Activated CD4-positive, alpha-beta T cell treated with anti-CD3 and anti-CD28 coated beads, Interleukin-2, amount 10 ng/mL, durations not matched to agents 24 days and 14 days (primary cell): ENCODE measurements at regions not wholly inside any gene's neighbourhood (a gene's known extent, or its start where the extent isn't known, plus 50 kb on each side); places are given as distances from the start of the nearest gene placed in this dataset.
"Not testable (repeated sequence)": the region's sequence is repeated elsewhere in the genome, so short reads cannot be mapped to it uniquely, and the experiment has no call there.

Experiments used
- DNase-seq: peaks from one replicate; pipeline ENCODE4 v3.0.0; 2022
- H3K27ac Mint-ChIP-seq: one replicate; pipeline ENCODE4 v1.8.0; 2022; ENCODE audit warnings: mild to moderate bottlenecking, mixed read lengths
- H3K27me3 Mint-ChIP-seq: one replicate; pipeline ENCODE4 v1.8.0; 2022; ENCODE audit warnings: mixed read lengths
- H3K36me3 Mint-ChIP-seq: one replicate; pipeline ENCODE4 v1.8.0; 2022; ENCODE audit warnings: low read depth, mild to moderate bottlenecking, mixed read lengths
- H3K4me1 Mint-ChIP-seq: one replicate; pipeline ENCODE4 v1.8.0; 2021; ENCODE audit warnings: mixed read lengths
- H3K4me3 Mint-ChIP-seq: one replicate; pipeline ENCODE4 v1.8.0; 2022; ENCODE audit warnings: mild to moderate bottlenecking, moderate library complexity, mixed read lengths
- H3K9me3 Mint-ChIP-seq: one replicate; pipeline ENCODE4 v1.8.0; 2021; ENCODE audit warnings: mixed read lengths
- intact Hi-C: fragments of 100-400 bp; cut with micrococcal nuclease; formaldehyde crosslinking; loops from one replicate; pipeline ENCODE4 v1.15.1; 2023

DNA sequence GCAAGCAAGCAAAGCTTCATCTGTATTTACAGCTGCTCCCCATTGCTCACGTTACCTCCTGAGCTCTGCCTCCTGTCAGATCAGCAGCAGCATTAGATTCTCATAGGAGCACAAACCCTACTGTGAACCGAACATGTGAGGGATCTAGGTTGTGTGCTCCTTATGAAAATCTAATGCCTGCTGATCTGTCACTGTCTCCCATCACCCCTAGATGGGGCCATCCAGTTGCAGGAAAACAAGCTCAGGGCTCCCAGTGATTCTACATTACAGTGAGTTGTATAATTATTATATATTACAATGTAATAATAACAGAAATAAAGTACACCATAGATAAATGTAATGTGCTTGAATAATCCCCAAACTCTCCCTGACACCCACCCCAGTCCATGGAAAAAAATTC is 238.1 kb downstream of the CNTN3 start:
- H3K9me3 Mint-ChIP-seq, H3K27me3 Mint-ChIP-seq, H3K4me3 Mint-ChIP-seq, intact Hi-C loops, H3K4me1 Mint-ChIP-seq, H3K36me3 Mint-ChIP-seq, DNase-seq, H3K27ac Mint-ChIP-seq: not testable (repeated sequence)

DNA sequence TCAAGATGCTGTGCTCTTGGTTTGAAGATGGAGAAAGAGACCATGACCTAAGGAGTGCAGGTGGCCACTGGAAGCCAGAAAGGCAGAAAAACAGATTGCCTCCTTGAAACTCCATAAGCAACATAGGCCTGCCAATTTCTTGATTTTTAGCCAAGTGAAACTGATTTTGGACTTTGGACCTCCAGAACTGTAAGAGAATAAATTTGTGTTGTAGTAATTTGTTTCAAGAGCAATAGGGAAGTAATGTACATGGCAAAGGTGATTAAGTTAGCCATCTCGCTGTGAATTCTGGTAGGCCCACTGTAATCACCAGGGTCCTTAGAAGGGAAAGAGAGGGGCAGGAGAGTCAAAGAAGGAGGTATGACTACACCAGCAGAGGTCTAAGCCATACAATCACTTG is 238.8 kb downstream of the CNTN3 start:
- intact Hi-C loops: no loop called here
- Mint-ChIP-seq H3K36me3 (no peaks in the 10 kb centered on the region), H3K9me3 (peaks cover 7% of the 10 kb centered on the region), H3K27me3 (no peaks in the 10 kb centered on the region), H3K4me3 (no peak overlapping the region), H3K4me1 (no peaks in the 10 kb centered on the region), H3K27ac (no peak overlapping the region)
- no peak for DNase-seq

DNA sequence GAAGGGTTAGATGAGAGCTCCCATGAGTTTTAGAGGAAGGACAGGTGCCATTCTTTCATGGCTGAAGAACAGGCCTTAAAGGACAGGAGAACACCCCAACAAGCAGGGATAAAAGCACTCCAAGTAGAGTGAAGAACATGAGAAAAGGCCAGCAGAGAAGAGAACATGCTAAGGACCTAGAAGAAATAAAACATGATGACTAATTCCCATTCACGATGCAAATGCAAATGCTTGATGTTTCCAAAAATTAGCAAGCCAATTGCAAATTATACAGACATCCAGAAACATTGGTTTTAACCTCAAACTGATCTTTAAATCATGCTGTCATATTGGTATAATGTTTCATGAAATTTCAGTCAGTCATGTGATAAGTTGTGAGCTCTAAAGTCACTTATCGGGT is 241.7 kb downstream of the CNTN3 start:
- intact Hi-C loops: no loop called here
- H3K4me1 Mint-ChIP-seq: no peaks in the 10 kb centered on the region
- no peaks in the 10 kb centered on the region for H3K27me3 Mint-ChIP-seq

DNA sequence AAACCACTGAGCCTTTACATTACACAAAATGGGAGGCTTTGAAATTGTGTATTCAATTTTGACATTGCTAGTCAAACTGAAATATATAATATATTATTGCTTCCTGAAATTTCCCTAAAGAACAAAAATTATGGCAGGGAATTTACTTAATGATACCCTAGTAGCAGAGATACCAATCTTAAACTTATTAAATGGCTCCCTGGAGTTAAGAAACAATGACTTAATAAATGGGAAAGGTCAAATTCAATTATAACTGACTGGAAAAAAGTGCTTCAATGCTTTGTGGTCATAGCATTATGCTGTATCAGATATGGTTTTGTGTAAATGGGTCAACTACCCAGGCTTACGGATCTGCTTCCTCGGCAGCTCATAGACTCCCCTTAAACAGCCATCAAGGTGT is 244.1 kb downstream of the CNTN3 start:
- Mint-ChIP-seq H3K9me3 (peaks cover 3% of the 10 kb centered on the region), H3K4me3 (no peak overlapping the region), H3K36me3 (no peaks in the 10 kb centered on the region), H3K27ac (no peak overlapping the region), H3K4me1 (no peaks in the 10 kb centered on the region), H3K27me3 (no peaks in the 10 kb centered on the region)
- intact Hi-C loops: no loop called here
- no peak for DNase-seq

More for the DNA sequence above, 241.7 kb downstream of the CNTN3 start:
- H3K36me3 Mint-ChIP-seq: no peaks in the 10 kb centered on the region
- H3K4me3 Mint-ChIP-seq: no peak overlapping the region
- peaks cover 3% of the 10 kb centered on the region for H3K9me3 Mint-ChIP-seq
- no peak overlapping the region for H3K27ac Mint-ChIP-seq
- no peak for DNase-seq

DNA sequence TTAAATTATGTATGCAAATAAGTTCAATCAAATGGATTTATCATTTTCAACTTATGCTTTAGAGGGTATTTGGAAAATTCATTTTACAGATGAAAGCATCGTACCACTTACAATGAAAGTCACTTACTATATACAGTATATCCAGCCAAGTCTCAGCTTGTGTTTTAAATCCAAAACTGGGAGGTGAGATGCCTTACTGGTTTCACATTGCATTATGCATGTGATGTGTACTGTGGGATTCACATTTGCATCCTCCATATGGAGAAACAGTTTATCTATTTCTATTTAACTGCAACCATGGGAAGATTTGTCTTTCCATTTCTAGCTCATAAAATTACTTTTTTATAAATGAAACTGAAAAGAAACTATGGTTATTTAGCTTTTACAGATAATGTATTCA is 248.1 kb downstream of the CNTN3 start:
- H3K36me3 Mint-ChIP-seq: no peaks in the 10 kb centered on the region
- H3K9me3 Mint-ChIP-seq: no peaks in the 10 kb centered on the region
- H3K4me1 Mint-ChIP-seq: no peaks in the 10 kb centered on the region
- no peak overlapping the region for H3K27ac Mint-ChIP-seq
- H3K4me3 Mint-ChIP-seq: no peak overlapping the region
- intact Hi-C loops: no loop called here
- no peaks in the 10 kb centered on the region for H3K27me3 Mint-ChIP-seq
- DNase-seq: no peak

DNA sequence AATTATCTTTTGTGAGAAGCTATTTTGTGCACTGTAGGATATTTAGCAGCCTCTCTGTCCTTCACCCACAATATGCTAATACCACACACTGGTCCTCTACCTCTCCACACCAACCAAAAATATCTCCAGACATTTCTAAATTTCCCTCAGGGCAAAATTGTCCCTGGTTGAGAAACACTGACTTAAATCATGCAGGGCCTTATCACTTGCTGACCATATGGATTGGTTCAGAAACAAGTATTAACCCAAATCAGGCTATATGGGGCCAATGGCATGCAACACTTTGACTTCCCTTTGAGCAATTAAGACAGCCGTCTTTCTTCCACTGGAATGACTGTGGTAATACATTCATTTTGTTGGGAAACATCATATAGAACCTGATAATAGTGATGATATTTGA is 251.1 kb downstream of the CNTN3 start:
- intact Hi-C loops: no loop called here
- Mint-ChIP-seq H3K4me1 (no peaks in the 10 kb centered on the region), H3K9me3 (no peaks in the 10 kb centered on the region), H3K4me3 (no peak overlapping the region), H3K36me3 (no peaks in the 10 kb centered on the region), H3K27me3 (no peaks in the 10 kb centered on the region), H3K27ac (no peak overlapping the region)
- no peak for DNase-seq

DNA sequence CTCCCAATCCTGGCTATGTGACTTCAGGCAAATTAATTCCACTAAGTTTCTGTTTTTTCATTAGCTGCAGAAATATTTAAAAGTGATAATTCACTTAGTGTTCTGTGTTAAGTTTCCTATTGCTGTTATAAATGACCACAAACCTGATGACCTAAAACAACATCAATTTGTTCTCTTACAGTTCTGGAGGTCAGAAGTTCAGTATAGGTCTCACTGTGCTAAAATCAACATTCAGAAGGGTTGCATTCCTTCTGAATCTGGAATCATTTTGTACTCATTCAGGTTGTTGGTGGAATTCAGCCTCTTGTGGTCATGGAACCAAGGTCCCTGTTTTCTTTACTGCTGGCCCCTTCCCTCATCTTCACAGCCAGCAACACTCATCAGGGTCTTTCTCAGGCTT is 254.1 kb downstream of the CNTN3 start:
- intact Hi-C loops: no loop called here
- H3K36me3 Mint-ChIP-seq: no peaks in the 10 kb centered on the region

DNA sequence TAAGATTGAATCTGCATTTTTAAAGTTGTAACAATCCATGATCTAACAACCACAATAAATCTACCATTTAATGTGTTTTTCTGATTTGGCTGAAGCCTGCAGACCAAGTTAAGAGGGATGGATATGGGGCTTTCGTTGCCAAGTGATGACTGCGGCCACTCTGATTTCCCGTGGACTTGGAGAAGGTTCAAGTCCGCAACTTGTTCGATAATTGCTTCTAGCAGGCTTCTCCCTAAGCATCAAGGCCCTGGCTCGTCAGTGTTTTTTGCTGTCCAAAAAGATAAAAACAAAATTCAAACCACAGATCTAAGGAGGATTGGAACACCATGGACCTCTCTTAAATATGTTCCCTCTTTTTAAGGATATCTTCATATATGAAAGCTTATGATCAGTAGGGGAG is 256.6 kb downstream of the CNTN3 start:
- no peaks in the 10 kb centered on the region for H3K4me1 Mint-ChIP-seq
- DNase-seq: no peak
- no peaks in the 10 kb centered on the region for H3K27me3 Mint-ChIP-seq

More for the DNA sequence above, 254.1 kb downstream of the CNTN3 start:
- H3K27me3 Mint-ChIP-seq: no peaks in the 10 kb centered on the region
- H3K4me1 Mint-ChIP-seq: no peaks in the 10 kb centered on the region
- no peaks in the 10 kb centered on the region for H3K9me3 Mint-ChIP-seq
- H3K4me3 Mint-ChIP-seq: no peak overlapping the region
- DNase-seq: no peak
- H3K27ac Mint-ChIP-seq: no peak overlapping the region

DNA sequence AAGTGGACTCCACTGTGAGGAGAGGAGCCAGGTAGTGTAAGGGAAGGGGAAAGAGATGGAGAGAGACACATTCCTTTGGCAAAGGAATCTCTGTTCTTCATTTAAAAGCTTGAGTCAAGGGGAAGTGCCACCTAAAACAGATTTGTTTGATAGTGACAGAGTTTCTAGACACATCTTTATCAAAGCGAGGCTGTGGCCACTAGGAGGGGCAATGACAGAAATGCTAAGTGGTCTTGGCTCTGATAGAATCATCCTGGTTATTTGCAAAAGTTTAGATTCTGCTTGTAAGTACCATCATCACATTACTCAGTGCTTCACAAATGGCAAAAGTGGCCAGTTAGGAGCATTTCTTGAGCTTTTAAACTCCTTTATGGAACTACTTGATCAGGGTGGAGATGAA is 261.4 kb downstream of the CNTN3 start:
- no peaks in the 10 kb centered on the region for H3K27me3 Mint-ChIP-seq

More for the DNA sequence above, 256.6 kb downstream of the CNTN3 start:
- no peak overlapping the region for H3K4me3 Mint-ChIP-seq
- no peaks in the 10 kb centered on the region for H3K9me3 Mint-ChIP-seq
- no peaks in the 10 kb centered on the region for H3K36me3 Mint-ChIP-seq
- intact Hi-C loops: no loop called here
- no peak overlapping the region for H3K27ac Mint-ChIP-seq

DNA sequence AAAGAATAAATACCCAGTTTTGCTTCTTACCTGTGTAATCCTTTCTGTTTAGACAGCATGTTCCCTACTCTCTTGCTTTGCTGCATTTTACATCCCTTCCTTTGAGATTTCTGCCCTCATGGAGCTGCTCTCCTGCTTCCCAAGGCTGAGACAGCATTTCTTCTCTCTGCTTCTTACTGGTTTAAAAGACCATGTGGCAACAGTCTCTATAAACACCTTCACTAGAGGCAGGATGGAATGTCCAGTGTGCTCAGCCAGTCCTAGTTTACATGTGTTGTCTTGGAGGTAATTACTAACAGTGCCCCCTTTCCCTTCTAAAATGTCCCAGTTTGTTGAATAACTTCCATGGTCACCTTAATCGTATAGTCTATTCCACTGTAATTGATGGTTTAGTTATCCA is 262.3 kb downstream of the CNTN3 start:
- intact Hi-C loops: no loop called here
- no peaks in the 10 kb centered on the region for H3K27me3 Mint-ChIP-seq
- H3K36me3 Mint-ChIP-seq: no peaks in the 10 kb centered on the region
- no peaks in the 10 kb centered on the region for H3K4me1 Mint-ChIP-seq
- H3K9me3 Mint-ChIP-seq: peaks cover 4% of the 10 kb centered on the region
- H3K27ac Mint-ChIP-seq: no peak overlapping the region
- no peak for DNase-seq
- no peak overlapping the region for H3K4me3 Mint-ChIP-seq

More for the DNA sequence above, 261.4 kb downstream of the CNTN3 start:
- no peak overlapping the region for H3K27ac Mint-ChIP-seq
- DNase-seq: no peak
- no peaks in the 10 kb centered on the region for H3K9me3 Mint-ChIP-seq
- H3K4me1 Mint-ChIP-seq: no peaks in the 10 kb centered on the region
- H3K36me3 Mint-ChIP-seq: no peaks in the 10 kb centered on the region
- intact Hi-C loops: no loop called here
- no peak overlapping the region for H3K4me3 Mint-ChIP-seq

DNA sequence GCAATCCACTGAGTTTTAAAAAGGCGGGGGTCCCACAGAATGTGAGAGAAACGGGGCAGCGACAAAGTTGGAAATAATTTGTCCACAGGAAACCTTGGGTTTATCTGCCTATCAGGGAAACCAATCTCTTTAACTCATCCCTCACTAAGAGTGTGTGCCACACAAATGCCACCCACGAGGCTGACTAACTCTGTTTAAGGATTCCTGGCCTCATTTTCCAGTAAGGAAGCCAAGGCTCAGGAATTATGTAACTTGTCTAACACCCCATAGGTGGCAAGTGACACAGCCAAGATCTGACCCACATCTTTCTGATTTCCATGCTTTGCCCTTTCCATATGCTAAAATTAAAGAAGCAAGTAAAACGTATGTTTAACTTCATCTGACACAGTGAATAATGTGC is 263.2 kb downstream of the CNTN3 start:
- H3K4me1 Mint-ChIP-seq: no peaks in the 10 kb centered on the region
- intact Hi-C loops: no loop called here
- H3K9me3 Mint-ChIP-seq: peaks cover 4% of the 10 kb centered on the region
- no peak for DNase-seq
- no peak overlapping the region for H3K4me3 Mint-ChIP-seq
- H3K27ac Mint-ChIP-seq: no peak overlapping the region
- no peaks in the 10 kb centered on the region for H3K36me3 Mint-ChIP-seq
- H3K27me3 Mint-ChIP-seq: no peaks in the 10 kb centered on the region

DNA sequence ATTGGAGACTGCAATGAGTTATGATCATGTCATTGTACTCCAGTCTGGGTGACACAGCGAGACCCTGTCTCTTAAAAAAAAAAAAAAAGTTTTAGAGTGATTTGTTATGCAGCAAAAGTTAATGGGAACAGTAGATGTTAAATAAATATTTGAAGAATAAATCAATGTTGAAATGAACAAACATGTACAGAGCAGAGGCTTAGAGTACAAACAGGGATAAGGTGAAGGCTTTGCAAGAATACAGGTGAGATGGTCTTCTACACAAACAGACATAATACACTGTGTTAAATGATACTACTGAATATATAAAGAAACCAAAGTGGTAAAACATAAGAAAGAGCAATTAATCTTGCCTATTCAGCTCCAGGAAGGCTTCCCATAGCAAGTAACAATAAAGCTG is 265.4 kb downstream of the CNTN3 start:
- H3K4me3 Mint-ChIP-seq: no peak overlapping the region
- no peaks in the 10 kb centered on the region for H3K36me3 Mint-ChIP-seq

DNA sequence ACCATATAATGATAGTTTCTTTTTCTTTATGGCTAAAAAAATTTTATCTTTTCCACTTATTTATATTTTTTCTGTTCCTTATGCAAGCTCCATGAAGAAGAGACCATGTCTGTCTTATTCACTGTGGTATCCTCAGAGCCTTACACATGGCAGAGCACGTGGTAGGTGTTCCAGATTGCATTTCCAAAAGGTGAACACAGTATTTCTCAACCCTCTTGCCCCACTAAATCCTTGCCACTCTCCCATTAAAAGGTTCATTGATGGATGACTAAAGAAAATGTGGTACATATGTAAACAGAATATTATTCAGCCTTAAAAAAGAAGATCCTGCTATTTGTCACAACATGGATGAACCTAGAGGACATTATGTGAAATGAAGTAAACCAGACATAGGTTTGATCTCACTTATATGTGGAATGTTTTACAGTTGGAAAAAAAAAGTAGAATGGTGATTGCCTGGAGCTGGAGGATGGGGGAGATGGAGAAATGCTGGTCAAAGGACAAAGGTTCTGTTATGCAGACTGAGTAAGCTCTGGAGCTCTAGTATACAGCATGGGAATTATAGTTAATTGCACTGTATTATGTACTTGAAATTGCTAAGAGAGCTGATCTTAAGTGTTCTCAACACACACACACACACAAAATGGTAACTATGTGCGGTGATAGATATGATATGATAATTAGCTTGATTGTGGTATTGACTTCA is 266.7 kb downstream of the CNTN3 start:
- no peak overlapping the region for H3K4me3 Mint-ChIP-seq
- H3K27ac Mint-ChIP-seq: no peak overlapping the region
- H3K36me3 Mint-ChIP-seq: no peaks in the 10 kb centered on the region
- H3K9me3 Mint-ChIP-seq: peaks cover 4% of the 10 kb centered on the region
- no peaks in the 10 kb centered on the region for H3K27me3 Mint-ChIP-seq
- no peak for DNase-seq
- no peaks in the 10 kb centered on the region for H3K4me1 Mint-ChIP-seq
- intact Hi-C loops: no loop called here

More for the DNA sequence above, 265.4 kb downstream of the CNTN3 start:
- intact Hi-C loops: no loop called here
- peaks cover 4% of the 10 kb centered on the region for H3K9me3 Mint-ChIP-seq
- no peaks in the 10 kb centered on the region for H3K27me3 Mint-ChIP-seq
- no peak for DNase-seq
- H3K4me1 Mint-ChIP-seq: no peaks in the 10 kb centered on the region
- H3K27ac Mint-ChIP-seq: no peak overlapping the region

DNA sequence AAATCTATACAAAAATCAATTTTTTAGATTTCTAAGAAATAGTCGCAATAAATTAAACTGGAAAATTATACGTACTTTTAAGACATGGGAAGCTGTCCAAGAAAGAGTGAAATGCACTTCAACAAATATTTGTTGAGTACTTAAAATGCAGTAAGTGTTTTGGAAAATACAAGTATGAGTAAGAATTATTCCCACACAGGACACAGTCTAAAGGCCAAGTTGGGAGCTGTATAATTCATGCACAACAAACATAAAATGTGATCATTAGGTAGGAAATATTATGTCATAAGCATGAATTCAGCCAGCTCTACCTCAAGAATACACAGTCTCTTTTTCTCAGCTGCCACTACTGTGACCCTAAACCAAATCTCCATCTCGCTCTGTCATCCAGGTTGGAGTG is 267.6 kb downstream of the CNTN3 start:
- H3K27ac Mint-ChIP-seq: no peak overlapping the region
- H3K27me3 Mint-ChIP-seq: no peaks in the 10 kb centered on the region
- no peaks in the 10 kb centered on the region for H3K4me1 Mint-ChIP-seq
- H3K9me3 Mint-ChIP-seq: peaks cover 4% of the 10 kb centered on the region
- intact Hi-C loops: no loop called here
- H3K36me3 Mint-ChIP-seq: no peaks in the 10 kb centered on the region
- H3K4me3 Mint-ChIP-seq: no peak overlapping the region
- no peak for DNase-seq

DNA sequence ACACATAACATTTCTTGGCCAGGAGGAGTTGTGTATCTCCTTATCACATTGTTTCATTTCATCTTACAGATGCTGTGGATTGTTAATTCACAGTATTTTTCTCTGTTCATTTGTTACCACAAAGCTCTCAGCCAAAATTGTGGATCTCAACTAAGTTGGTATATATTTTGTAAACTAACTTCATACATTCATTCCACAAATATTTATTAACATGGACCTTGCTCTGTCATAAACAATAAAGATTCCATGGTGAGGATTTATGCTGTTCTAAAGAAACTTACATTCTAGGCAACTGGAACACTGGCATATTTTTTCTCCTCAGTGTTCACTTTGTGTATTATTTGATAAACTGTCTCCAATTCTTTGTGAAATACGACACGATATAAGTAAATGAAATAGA is 268.8 kb downstream of the CNTN3 start:
- Mint-ChIP-seq H3K27ac (no peak overlapping the region), H3K36me3 (no peaks in the 10 kb centered on the region)

More for the DNA sequence above, 268.8 kb downstream of the CNTN3 start:
- Mint-ChIP-seq H3K9me3 (peaks cover 4% of the 10 kb centered on the region), H3K27me3 (no peaks in the 10 kb centered on the region), H3K4me3 (no peak overlapping the region), H3K4me1 (no peaks in the 10 kb centered on the region)
- DNase-seq: no peak
- intact Hi-C loops: no loop called here
